Calu3 (cell line): ENCODE measurements at regions not wholly inside any gene's neighbourhood (a gene's known extent, or its start where the extent isn't known, plus 50 kb on each side); places are given as distances from the start of the nearest gene placed in this dataset.

Experiments
- BruUV-seq: library from RNA; stranded (reverse); fragments of 400-500 nt; replicated peaks from 2 replicates; lab custom pipeline; 2021; lab: Mats Ljungman, UMichigan
- CTCF ChIA-PET: fragments of 300-600 bp; sonication (Branson Sonifier 250); formaldehyde crosslinking; loops from one replicate; lab custom pipeline; 2022; ENCODE audit warnings: antibody characterized with exemption; lab: Charles Lee
- DNase-seq: peaks from one replicate; pipeline ENCODE4 v3.0.0; 2022
- H3K27ac Mint-ChIP-seq: one replicate; pipeline ENCODE4 v1.8.0; 2022; ENCODE audit warnings: mixed read lengths; ENCODE audit not compliant: unreplicated experiment
- H3K27me3 Mint-ChIP-seq: one replicate; pipeline ENCODE4 v1.8.0; 2022; ENCODE audit warnings: mixed read lengths; ENCODE audit not compliant: unreplicated experiment
- H3K36me3 Mint-ChIP-seq: one replicate; pipeline ENCODE4 v1.8.0; 2022; ENCODE audit warnings: mild to moderate bottlenecking, moderate library complexity, mixed read lengths; ENCODE audit not compliant: insufficient read depth, unreplicated experiment
- H3K4me1 Mint-ChIP-seq: one replicate; pipeline ENCODE4 v1.8.0; 2022; ENCODE audit warnings: mild to moderate bottlenecking, low read depth, mixed read lengths; ENCODE audit not compliant: unreplicated experiment
- H3K4me3 Mint-ChIP-seq: one replicate; pipeline ENCODE4 v1.8.0; 2022; ENCODE audit warnings: mild to moderate bottlenecking, low read depth, moderate library complexity, mixed read lengths; ENCODE audit not compliant: unreplicated experiment
- H3K9me3 Mint-ChIP-seq: one replicate; pipeline ENCODE4 v1.8.0; 2022; ENCODE audit warnings: low read depth, mixed read lengths; ENCODE audit not compliant: unreplicated experiment
- intact Hi-C: fragments of 100-400 bp; cut with micrococcal nuclease; formaldehyde crosslinking; loops from one replicate; pipeline ENCODE4 v1.10.0; 2022; ENCODE audit not compliant: unreplicated experiment
- TF ChIP-seq, protein P1 (sequence below): fragments of 200-600 bp; IDR thresholded peaks from one replicate; pipeline ENCODE4 v1.8.0; 2022; ENCODE audit warnings: antibody characterized with exemption; ENCODE audit not compliant: unreplicated experiment

DNA sequence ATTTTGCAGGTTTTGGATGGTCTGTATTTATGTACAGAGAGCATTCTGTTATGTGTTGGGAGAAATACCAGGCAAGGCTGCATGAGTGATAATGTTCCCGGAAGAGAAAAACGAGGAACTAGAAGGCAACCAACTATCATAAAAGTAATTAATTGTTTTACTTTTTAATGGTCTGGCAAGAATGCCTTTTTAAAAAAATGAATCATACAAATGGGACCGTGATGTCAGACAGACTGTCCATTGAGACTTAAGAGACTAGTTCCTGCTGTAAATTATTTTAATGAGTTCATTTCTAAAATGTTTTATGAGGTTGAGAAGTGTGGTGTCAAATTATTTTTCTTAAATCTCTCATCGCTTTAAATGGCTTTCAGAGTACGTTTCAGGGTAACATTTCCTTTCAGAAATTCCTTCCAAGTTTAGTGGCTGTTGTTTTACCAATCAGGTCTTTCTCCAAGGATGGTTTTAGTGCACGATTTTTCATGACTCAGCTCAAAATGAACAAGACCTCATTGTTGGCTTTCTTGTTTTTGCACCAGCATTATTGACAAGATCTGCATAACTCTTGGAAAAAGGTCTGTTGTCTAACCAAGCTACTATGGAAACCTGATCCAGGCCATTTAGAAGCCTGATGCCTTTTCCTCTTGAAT is 86.1 kb upstream of the ARHGAP5 start:
- H3K9me3 Mint-ChIP-seq = peaks cover 8% of the 10 kb centered on the region
- H3K27me3 Mint-ChIP-seq = no peaks in the 10 kb centered on the region
- H3K4me1 Mint-ChIP-seq = peaks cover 51% of the 10 kb centered on the region
- intact Hi-C loops = no loop called here
- H3K36me3 Mint-ChIP-seq = no peaks in the 10 kb centered on the region
- peak overlapping the region; percentile 47 for H3K27ac Mint-ChIP-seq
- CTCF ChIA-PET = interaction anchor here (1.1 kb wide), 1 partner anchor 69 kb away, joined by 3 read pairs; no protein-coding TSS in a partner anchor
- no peak for DNase-seq
- no peak overlapping the region for H3K4me3 Mint-ChIP-seq
- TF ChIP-seq, protein P1, sequence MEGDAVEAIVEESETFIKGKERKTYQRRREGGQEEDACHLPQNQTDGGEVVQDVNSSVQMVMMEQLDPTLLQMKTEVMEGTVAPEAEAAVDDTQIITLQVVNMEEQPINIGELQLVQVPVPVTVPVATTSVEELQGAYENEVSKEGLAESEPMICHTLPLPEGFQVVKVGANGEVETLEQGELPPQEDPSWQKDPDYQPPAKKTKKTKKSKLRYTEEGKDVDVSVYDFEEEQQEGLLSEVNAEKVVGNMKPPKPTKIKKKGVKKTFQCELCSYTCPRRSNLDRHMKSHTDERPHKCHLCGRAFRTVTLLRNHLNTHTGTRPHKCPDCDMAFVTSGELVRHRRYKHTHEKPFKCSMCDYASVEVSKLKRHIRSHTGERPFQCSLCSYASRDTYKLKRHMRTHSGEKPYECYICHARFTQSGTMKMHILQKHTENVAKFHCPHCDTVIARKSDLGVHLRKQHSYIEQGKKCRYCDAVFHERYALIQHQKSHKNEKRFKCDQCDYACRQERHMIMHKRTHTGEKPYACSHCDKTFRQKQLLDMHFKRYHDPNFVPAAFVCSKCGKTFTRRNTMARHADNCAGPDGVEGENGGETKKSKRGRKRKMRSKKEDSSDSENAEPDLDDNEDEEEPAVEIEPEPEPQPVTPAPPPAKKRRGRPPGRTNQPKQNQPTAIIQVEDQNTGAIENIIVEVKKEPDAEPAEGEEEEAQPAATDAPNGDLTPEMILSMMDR = no peak
- no TSS peak for BruUV-seq

- no peak overlapping the region for H3K4me3 Mint-ChIP-seq
- intact Hi-C loops = no loop called here
- H3K9me3 Mint-ChIP-seq = no peaks in the 10 kb centered on the region
- TF ChIP-seq, protein P1 = no peak
- CTCF ChIA-PET = interaction anchor here (1.1 kb wide), 1 partner anchor 68 kb away, joined by 3 read pairs; no protein-coding TSS in a partner anchor
- H3K36me3 Mint-ChIP-seq = no peaks in the 10 kb centered on the region
- peaks cover 59% of the 10 kb centered on the region for H3K4me1 Mint-ChIP-seq
- BruUV-seq = no TSS peak
- H3K27ac Mint-ChIP-seq = no peak overlapping the region
- no peaks in the 10 kb centered on the region for H3K27me3 Mint-ChIP-seq
- no peak for DNase-seq
Measured at GRCh38 chr14:31992011-31992447, 85.1 kb upstream of the ARHGAP5 start.

- intact Hi-C loops = no loop called here
Measured at GRCh38 chr14:31993521-31993951, 83.6 kb upstream of the ARHGAP5 start.

DNA sequence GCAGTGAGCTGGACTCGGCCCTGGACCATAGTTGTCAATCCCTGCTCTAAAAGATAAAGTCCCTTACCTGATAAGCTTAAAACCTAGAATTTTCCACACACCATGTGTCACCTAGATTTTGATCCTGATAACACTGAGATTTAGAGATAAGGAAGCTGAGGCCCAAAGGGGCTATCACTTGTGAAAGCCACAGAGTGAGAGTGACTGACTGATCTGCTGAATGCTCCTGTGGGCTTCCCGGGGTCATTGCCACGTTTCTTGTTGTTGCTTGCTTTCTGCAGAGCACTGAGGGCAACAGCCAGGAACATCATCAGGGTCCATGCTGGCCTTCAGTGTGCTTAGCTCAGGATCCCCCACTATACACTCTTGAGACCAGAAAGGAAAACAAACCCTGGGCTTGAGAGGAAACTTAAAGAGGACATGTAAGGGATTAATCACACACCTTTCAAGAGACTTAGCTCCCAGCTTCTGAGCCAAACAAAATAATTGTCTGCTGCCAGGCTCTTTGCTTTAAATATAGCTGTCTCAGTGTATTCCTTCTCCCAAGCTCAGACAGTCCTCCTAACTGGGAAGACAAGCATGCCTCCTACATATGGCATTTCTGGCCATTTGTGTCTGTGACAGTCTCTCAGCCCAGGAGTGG is 82.6 kb upstream of the ARHGAP5 start:
- BruUV-seq = no TSS peak
- no peak for DNase-seq
- TF ChIP-seq, protein P1 = no peak
- peaks cover 59% of the 10 kb centered on the region for H3K4me1 Mint-ChIP-seq
- H3K27ac Mint-ChIP-seq = no peak overlapping the region
- H3K4me3 Mint-ChIP-seq = no peak overlapping the region
- no peaks in the 10 kb centered on the region for H3K9me3 Mint-ChIP-seq
- H3K36me3 Mint-ChIP-seq = no peaks in the 10 kb centered on the region
- CTCF ChIA-PET = no interaction called here
- no peaks in the 10 kb centered on the region for H3K27me3 Mint-ChIP-seq
- intact Hi-C loops = no loop called here

More at GRCh38 chr14:31993521-31993951, 83.6 kb upstream of the ARHGAP5 start:
- no TSS peak for BruUV-seq
- H3K27ac Mint-ChIP-seq = no peak overlapping the region
- TF ChIP-seq, protein P1 = no peak
- no peaks in the 10 kb centered on the region for H3K9me3 Mint-ChIP-seq
- CTCF ChIA-PET = no interaction called here
- no peaks in the 10 kb centered on the region for H3K36me3 Mint-ChIP-seq
- no peak for DNase-seq
- no peak overlapping the region for H3K4me3 Mint-ChIP-seq
- peaks cover 59% of the 10 kb centered on the region for H3K4me1 Mint-ChIP-seq
- H3K27me3 Mint-ChIP-seq = no peaks in the 10 kb centered on the region
